CD4-positive, alpha-beta T cell (primary cell): ENCODE measurements at regions not wholly inside any gene's neighbourhood (a gene's known extent, or its start where the extent isn't known, plus 50 kb on each side); places are given as distances from the start of the nearest gene placed in this dataset.

Experiments used
- ATAC-seq: fragments of 200-7000 bp; cut with Tn5 transposase; one replicate; pipeline ENCODE4 v1.10.0; 2022; ENCODE audit warnings: mild to moderate bottlenecking; ENCODE audit not compliant: poor library complexity
- CTCF ChIA-PET: fragments of 350-600 bp; sonication (Branson Sonifier 250); formaldehyde crosslinking; loops from one replicate; lab custom pipeline; 2021; ENCODE audit warnings: antibody characterized with exemption, inconsistent platforms; lab: Charles Lee
- POLR2A ChIA-PET: fragments of 350-600 bp; sonication (Branson Sonifier 250); formaldehyde crosslinking; loops from one replicate; lab custom pipeline; 2021; ENCODE audit warnings: antibody characterized with exemption, inconsistent platforms; lab: Charles Lee
- DNase-seq, 14 experiments: peaks; one replicate each; pipeline ENCODE4 v3.0.0-alpha.2; 2013 to 2020; ENCODE audit warnings: mixed read lengths in 2 of 14
- H3K27ac ChIP-seq, 2 donors: one replicate each; pipeline versions ENCODE4 v1.5.1 to v1.7.0; 2013; ENCODE audit warnings: low read length in 2 of 2, low read depth in 1 of 2, mild to moderate bottlenecking in 1 of 2
- H3K27me3 ChIP-seq, 2 experiments: 1 replicate in 1 of 2; 2 replicates in 1 of 2; pipeline versions ENCODE4 v1.6.1 to v1.7.0; 2013; ENCODE audit warnings: low read length in 2 of 2, control low read depth in 1 of 2, mild to moderate bottlenecking in 1 of 2, moderate library complexity in 1 of 2; ENCODE audit not compliant: insufficient read depth in 2 of 2, control insufficient read depth in 1 of 2
- H3K36me3 ChIP-seq: one replicate; pipeline ENCODE4 v1.6.1; 2013; ENCODE audit warnings: low read length, control low read depth; ENCODE audit not compliant: insufficient read depth
- H3K4me1 ChIP-seq: one replicate; pipeline ENCODE4 v1.6.1; 2013; ENCODE audit warnings: low read length, control low read depth; ENCODE audit not compliant: insufficient read depth
- H3K4me3 ChIP-seq: one replicate; pipeline ENCODE4 v1.5.1; 2013; ENCODE audit warnings: mild to moderate bottlenecking, low read length, moderate library complexity
- H3K9me3 ChIP-seq, 2 experiments: 1 replicate in 1 of 2; 2 replicates in 1 of 2; pipeline versions ENCODE4 v1.6.1 to v1.7.0; 2013; ENCODE audit warnings: low read length in 2 of 2, mild to moderate bottlenecking in 2 of 2, control low read depth in 1 of 2, moderate library complexity in 1 of 2; ENCODE audit not compliant: control insufficient read depth in 1 of 2, insufficient read depth in 1 of 2
- H3K27ac Mint-ChIP-seq: one replicate; pipeline ENCODE4 v1.8.0; 2020; ENCODE audit warnings: mixed read lengths
- H3K27me3 Mint-ChIP-seq: one replicate; pipeline ENCODE4 v1.8.0; 2021; ENCODE audit warnings: mixed read lengths
- H3K36me3 Mint-ChIP-seq: one replicate; pipeline ENCODE4 v1.8.0; 2021; ENCODE audit warnings: low read depth, mixed read lengths
- H3K4me1 Mint-ChIP-seq: one replicate; pipeline ENCODE4 v1.8.0; 2021; ENCODE audit warnings: low read depth, mixed read lengths
- H3K4me3 Mint-ChIP-seq: one replicate; pipeline ENCODE4 v1.8.0; 2020; ENCODE audit warnings: mild to moderate bottlenecking, mixed read lengths
- H3K9me3 Mint-ChIP-seq: one replicate; pipeline ENCODE4 v1.8.0; 2020; ENCODE audit warnings: mixed read lengths
- intact Hi-C, 2 experiments: fragments of 100-400 bp; cut with DNase I in 1 of 2; cut with micrococcal nuclease in 1 of 2; formaldehyde crosslinking; loops; one replicate each; pipeline versions ENCODE4 v1.15.1 to v1.9.0; 2023 to 2025; cut with DNase I, micrococcal nuclease
- TF ChIP-seq, protein P1 (sequence below): fragments of 200-600 bp; IDR thresholded peaks from one replicate; pipeline ENCODE4 v1.8.0; 2022; ENCODE audit warnings: antibody characterized with exemption, mild to moderate bottlenecking

DNA sequence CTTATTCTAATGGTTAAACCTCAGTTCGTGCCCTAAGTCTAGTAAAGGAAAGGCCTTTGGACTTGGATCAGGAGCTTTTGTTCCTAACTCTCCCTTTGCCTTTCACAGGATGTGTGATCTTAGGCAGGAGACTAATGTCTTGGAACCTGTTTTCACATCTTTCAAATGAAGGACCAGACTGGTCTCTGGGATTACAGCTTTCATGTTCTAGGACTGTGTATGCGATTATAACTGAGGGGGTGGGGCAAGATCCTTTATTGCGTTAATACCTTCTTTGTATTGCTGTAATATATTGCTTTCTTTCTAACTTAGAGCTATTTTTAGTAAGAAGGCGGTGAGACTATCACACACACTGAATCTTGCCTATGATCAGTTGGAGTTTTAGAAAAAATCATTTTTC lies 368.1 kb downstream of the RPRM start:
- DNase-seq, result no peak
- H3K4me3 ChIP-seq, result no peak overlapping the region
- no peaks in the 10 kb centered on the region for H3K9me3 ChIP-seq
- ChIA-PET CTCF (interaction anchor here (0.5 kb wide), 1 partner anchor 17 kb away, joined by 3 read pairs; no protein-coding TSS in a partner anchor), POLR2A (no interaction called here)
- Mint-ChIP-seq H3K9me3 (peaks cover 2% of the 10 kb centered on the region), H3K4me1 (no peaks in the 10 kb centered on the region), H3K27ac (no peak overlapping the region), H3K27me3 (no peaks in the 10 kb centered on the region), H3K36me3 (no peaks in the 10 kb centered on the region), H3K4me3 (no peak overlapping the region)
- H3K4me1 ChIP-seq, result no peaks in the 10 kb centered on the region
- no peak overlapping the region for H3K27ac ChIP-seq
- TF ChIP-seq, protein P1, sequence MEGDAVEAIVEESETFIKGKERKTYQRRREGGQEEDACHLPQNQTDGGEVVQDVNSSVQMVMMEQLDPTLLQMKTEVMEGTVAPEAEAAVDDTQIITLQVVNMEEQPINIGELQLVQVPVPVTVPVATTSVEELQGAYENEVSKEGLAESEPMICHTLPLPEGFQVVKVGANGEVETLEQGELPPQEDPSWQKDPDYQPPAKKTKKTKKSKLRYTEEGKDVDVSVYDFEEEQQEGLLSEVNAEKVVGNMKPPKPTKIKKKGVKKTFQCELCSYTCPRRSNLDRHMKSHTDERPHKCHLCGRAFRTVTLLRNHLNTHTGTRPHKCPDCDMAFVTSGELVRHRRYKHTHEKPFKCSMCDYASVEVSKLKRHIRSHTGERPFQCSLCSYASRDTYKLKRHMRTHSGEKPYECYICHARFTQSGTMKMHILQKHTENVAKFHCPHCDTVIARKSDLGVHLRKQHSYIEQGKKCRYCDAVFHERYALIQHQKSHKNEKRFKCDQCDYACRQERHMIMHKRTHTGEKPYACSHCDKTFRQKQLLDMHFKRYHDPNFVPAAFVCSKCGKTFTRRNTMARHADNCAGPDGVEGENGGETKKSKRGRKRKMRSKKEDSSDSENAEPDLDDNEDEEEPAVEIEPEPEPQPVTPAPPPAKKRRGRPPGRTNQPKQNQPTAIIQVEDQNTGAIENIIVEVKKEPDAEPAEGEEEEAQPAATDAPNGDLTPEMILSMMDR, result no peak
- no peaks in the 10 kb centered on the region for H3K36me3 ChIP-seq
- ATAC-seq, result no peak
- intact Hi-C loops, result no loop called here
- no peaks in the 10 kb centered on the region for H3K27me3 ChIP-seq

DNA sequence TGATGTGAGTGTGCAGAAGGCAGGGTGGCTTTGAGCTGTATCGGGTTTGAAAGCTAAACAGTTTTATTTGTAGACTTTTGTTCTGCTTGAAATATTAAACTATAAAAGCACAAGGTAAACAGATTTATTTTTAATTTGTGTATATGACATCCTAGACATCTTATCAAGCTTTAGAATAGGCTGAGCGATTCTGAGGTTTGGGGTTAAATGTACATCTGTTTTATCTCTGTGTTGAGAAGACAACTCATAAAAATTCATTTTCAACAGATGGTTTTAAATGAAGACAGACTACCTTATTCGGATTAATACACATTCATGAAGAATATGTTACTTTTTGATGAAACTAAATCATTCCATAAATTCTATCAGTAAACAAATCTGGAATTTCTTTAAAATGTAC lies 368.8 kb downstream of the RPRM start:
- Mint-ChIP-seq H3K4me1 (no peaks in the 10 kb centered on the region), H3K27me3 (no peaks in the 10 kb centered on the region), H3K27ac (no peak overlapping the region), H3K9me3 (peaks cover 1% of the 10 kb centered on the region), H3K36me3 (no peaks in the 10 kb centered on the region), H3K4me3 (no peak overlapping the region)
- H3K36me3 ChIP-seq, result no peaks in the 10 kb centered on the region
- DNase-seq, result no peak
- intact Hi-C loops, result no loop called here
- ChIA-PET CTCF (no interaction called here), POLR2A (no interaction called here)
- H3K27ac ChIP-seq, result no peak overlapping the region
- no peak overlapping the region for H3K4me3 ChIP-seq
- TF ChIP-seq, protein P1, result no peak
- H3K27me3 ChIP-seq, result no peaks in the 10 kb centered on the region
- ATAC-seq, result no peak
- H3K9me3 ChIP-seq, result no peaks in the 10 kb centered on the region
- no peaks in the 10 kb centered on the region for H3K4me1 ChIP-seq

DNA sequence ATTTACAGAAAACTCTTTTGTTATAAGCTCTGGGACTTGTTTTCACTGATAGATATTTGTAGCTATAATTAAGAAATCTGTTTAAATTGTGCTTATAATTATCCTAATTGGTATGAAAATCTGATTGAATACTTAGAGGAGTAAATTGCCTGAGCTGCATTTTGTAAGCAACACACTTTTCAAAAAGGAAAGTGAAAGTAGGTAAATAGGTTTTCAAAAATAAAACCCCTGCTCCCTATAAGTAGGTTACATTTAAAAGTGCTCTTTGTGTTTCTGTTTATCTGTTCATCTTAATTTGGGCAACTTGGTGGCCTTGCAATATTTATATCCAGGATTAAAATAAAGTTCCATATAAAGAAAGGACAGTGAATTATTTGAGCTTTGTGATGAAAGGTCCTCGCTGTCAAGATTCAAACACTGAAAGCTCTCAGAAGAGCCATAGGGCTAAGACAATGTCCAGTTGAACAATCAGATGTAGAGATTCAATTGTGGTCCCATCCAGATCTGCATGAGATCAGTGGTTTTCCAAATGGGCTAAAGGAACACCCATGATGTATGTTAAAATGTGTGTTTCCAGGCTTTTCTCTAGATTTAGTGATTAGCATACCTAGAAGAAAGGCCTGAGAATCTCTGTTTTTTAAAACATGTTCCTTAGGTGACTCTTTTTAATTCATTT lies 371.6 kb downstream of the RPRM start:
- no peak overlapping the region for H3K4me3 ChIP-seq
- no peaks in the 10 kb centered on the region for H3K9me3 ChIP-seq
- TF ChIP-seq, protein P1, result no peak
- Mint-ChIP-seq H3K4me1 (no peaks in the 10 kb centered on the region), H3K27ac (no peak overlapping the region), H3K4me3 (no peak overlapping the region), H3K27me3 (no peaks in the 10 kb centered on the region), H3K9me3 (no peaks in the 10 kb centered on the region), H3K36me3 (no peaks in the 10 kb centered on the region)
- no peaks in the 10 kb centered on the region for H3K27me3 ChIP-seq
- no peak for ATAC-seq
- H3K36me3 ChIP-seq, result no peaks in the 10 kb centered on the region
- peak in 1 of 14 experiments; percentile 6 for DNase-seq
- ChIA-PET CTCF (no interaction called here), POLR2A (no interaction called here)
- intact Hi-C loops, result no loop called here
- H3K4me1 ChIP-seq, result no peaks in the 10 kb centered on the region
- H3K27ac ChIP-seq, result no peak overlapping the region
